PC-3 (cell line): ENCODE measurements at regions not wholly inside any gene's neighbourhood (a gene's known extent, or its start where the extent isn't known, plus 50 kb on each side); places are given as distances from the start of the nearest gene placed in this dataset.

ENCODE experiments used
- CTCF ChIP-seq: fragments of 300-600 bp; sonication (generic); conservative IDR thresholded peaks from 2 replicates; pipeline ENCODE4 v1.5.1; 2017; ENCODE audit warnings: antibody characterized with exemption, low read depth, mild to moderate bottlenecking, low read length
- EZH2 ChIP-seq: fragments of 300-600 bp; sonication (generic); IDR thresholded peaks from one replicate; pipeline ENCODE4 v1.6.1; 2017; ENCODE audit warnings: antibody characterized with exemption, mild to moderate bottlenecking, low read length; ENCODE audit not compliant: unreplicated experiment
- EZH2phosphoT487 ChIP-seq: fragments of 300-600 bp; sonication (generic); IDR thresholded peaks from 2 replicates; pipeline ENCODE4 v1.6.1; 2018; ENCODE audit warnings: mild to moderate bottlenecking, antibody characterized with exemption, low read length, borderline replicate concordance

DNA sequence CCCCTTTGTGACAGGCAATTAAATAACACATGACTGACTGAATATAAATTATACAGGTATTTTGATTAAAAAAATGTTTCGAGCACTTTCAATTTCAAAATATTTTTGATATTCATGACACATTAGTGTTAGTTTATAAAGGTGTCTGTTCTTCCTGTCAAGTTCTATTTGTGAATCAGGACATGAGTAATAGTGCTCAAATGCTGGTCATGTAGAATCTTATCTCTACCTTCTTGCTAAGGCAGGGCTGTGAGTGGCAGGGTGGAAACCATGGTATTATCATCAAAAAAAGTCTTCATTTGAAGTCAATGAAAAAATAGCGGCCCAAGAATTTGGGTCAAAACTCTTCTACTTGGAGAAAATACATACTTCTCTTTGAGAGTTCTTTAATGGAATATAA is 250.2 kb downstream of the DACT1 start:
- TF ChIP-seq CTCF: no peak
- no peak for TF ChIP-seq EZH2
- TF ChIP-seq EZH2phosphoT487: no peak
